ENCODE measurements at regions not wholly inside any gene's neighbourhood (a gene's known extent, or its start where the extent isn't known, plus 50 kb on each side); places are given as distances from the start of the nearest gene placed in this dataset.

- DNase-seq, result no peak
- TF ChIP-seq CTCF (IDR thresholded peaks at IDR 0.05; ENCODE audit: low read depth, low read length), result no peak
- H3K27ac ChIP-seq, result peak overlapping the region; percentile 84
- no peaks in the 10 kb centered on the region for H3K27me3 ChIP-seq (ENCODE audit: insufficient read depth, low read depth, severe bottlenecking)
- peaks cover 10% of the 10 kb centered on the region for H3K9me3 ChIP-seq (ENCODE audit: severe bottlenecking)
- H3K36me3 ChIP-seq, result no peaks in the 10 kb centered on the region
- H3K4me3 ChIP-seq (ENCODE audit: low read depth, low read length), result no peak overlapping the region
Measured at GRCh38 chr17:74053712-74054078, 149.8 kb upstream of the RPL38 start.

- H3K36me3 ChIP-seq, result no peaks in the 10 kb centered on the region
- no peak for DNase-seq
- H3K9me3 ChIP-seq (ENCODE audit: severe bottlenecking), result peaks cover 10% of the 10 kb centered on the region
- H3K4me3 ChIP-seq (ENCODE audit: low read depth, low read length), result no peak overlapping the region
- peak overlapping the region; percentile 84 for H3K27ac ChIP-seq
- no peaks in the 10 kb centered on the region for H3K27me3 ChIP-seq (ENCODE audit: insufficient read depth, low read depth, severe bottlenecking)
- TF ChIP-seq CTCF (IDR thresholded peaks at IDR 0.05; ENCODE audit: low read depth, low read length), result no peak
Measured at GRCh38 chr17:74054249-74054648, 149.2 kb upstream of the RPL38 start.

- Histone ChIP-seq H3K9me3 (ENCODE audit: severe bottlenecking) (peaks cover 10% of the 10 kb centered on the region), H3K27me3 (ENCODE audit: insufficient read depth, low read depth, severe bottlenecking) (no peaks in the 10 kb centered on the region), H3K36me3 (no peaks in the 10 kb centered on the region), H3K4me3 (ENCODE audit: low read depth, low read length) (no peak overlapping the region), H3K27ac (peak overlapping the region; percentile 48)
- DNase-seq, result peak; percentile 70
- TF ChIP-seq CTCF (IDR thresholded peaks at IDR 0.05; ENCODE audit: low read depth, low read length), result no peak
Measured at GRCh38 chr17:74055508-74056160, 147.8 kb upstream of the RPL38 start.

- H3K9me3 ChIP-seq (ENCODE audit: severe bottlenecking), result peaks cover 10% of the 10 kb centered on the region
- TF ChIP-seq CTCF (IDR thresholded peaks at IDR 0.05; ENCODE audit: low read depth, low read length), result no peak
- no peaks in the 10 kb centered on the region for H3K36me3 ChIP-seq
- peak; percentile 71 for DNase-seq
- no peak overlapping the region for H3K4me3 ChIP-seq (ENCODE audit: low read depth, low read length)
- no peaks in the 10 kb centered on the region for H3K27me3 ChIP-seq (ENCODE audit: insufficient read depth, low read depth, severe bottlenecking)
- peak overlapping the region; percentile 50 for H3K27ac ChIP-seq
Measured at GRCh38 chr17:74059479-74060240, 143.8 kb upstream of the RPL38 start.

GRCh38 chr17:74061758-74062157, 141.7 kb upstream of the RPL38 start:
- no peak for DNase-seq
- no peak for TF ChIP-seq CTCF (IDR thresholded peaks at IDR 0.05; ENCODE audit: low read depth, low read length)
- no peak overlapping the region for H3K27ac ChIP-seq
- H3K4me3 ChIP-seq (ENCODE audit: low read depth, low read length), result no peak overlapping the region
- no peaks in the 10 kb centered on the region for H3K27me3 ChIP-seq (ENCODE audit: insufficient read depth, low read depth, severe bottlenecking)
- peaks cover 6% of the 10 kb centered on the region for H3K9me3 ChIP-seq (ENCODE audit: severe bottlenecking)
- H3K36me3 ChIP-seq, result no peaks in the 10 kb centered on the region
